NCI-H2107 treated with DMSO at 0.1 percent for 48 hours (cell line): ENCODE measurements at regions not wholly inside any gene's neighbourhood (a gene's known extent, or its start where the extent isn't known, plus 50 kb on each side); places are given as distances from the start of the nearest gene placed in this dataset.
"Not testable (repeated sequence)": the region's sequence is repeated elsewhere in the genome, so short reads cannot be mapped to it uniquely, and the experiment has no call there.

Experiments
- DNase-seq: peaks from one replicate; lab custom pipeline; 2025; ENCODE audit not compliant: unreplicated experiment; lab: John Stamatoyannopoulos, UW

DNA sequence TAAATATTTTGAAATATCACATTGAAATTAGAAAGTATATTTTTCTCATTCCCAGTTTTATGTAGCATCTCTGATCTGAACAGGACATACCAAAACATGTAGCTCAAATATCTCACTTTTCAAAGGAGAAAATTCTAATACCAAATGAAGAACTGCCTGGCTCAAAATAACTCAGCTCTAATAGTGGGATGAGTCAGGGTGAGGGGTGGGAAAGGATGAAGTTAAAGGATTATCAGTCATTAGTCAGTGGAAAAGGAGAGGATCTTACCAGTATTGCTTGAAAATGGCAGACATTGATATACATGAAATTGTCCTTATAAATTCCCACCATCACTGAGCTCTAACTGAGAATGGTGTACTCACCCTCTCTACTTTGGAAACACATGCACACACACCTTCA, 803.2 kb downstream of the RAPGEF2 start:
- DNase-seq = no peak

DNA sequence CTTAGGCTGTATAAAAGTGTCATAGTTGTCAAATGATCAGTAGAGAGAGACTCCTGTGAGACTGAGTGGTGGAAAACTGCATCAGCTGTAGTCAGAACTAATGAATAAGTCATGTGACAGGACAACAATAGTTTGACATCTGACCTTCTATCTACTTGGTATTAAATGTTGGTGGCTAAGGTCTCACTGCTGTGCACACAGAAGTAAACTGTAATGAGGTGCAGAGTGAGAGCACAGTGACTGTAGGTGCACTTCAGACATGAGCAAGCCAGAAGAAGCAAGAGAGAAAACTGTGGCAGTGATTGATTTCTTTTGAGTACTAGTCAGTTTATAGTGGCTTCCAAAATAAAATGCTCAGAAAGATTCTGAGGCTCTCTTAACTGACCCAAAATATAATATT, 803.6 kb downstream of the RAPGEF2 start:
- no peak for DNase-seq

- DNase-seq = no peak
These were observed 807.8 kb downstream of the RAPGEF2 start for GRCh38 chr4:159910721-159911120.

- no peak for DNase-seq
These were observed 819.2 kb downstream of the RAPGEF2 start for GRCh38 chr4:159922119-159922518.

DNA sequence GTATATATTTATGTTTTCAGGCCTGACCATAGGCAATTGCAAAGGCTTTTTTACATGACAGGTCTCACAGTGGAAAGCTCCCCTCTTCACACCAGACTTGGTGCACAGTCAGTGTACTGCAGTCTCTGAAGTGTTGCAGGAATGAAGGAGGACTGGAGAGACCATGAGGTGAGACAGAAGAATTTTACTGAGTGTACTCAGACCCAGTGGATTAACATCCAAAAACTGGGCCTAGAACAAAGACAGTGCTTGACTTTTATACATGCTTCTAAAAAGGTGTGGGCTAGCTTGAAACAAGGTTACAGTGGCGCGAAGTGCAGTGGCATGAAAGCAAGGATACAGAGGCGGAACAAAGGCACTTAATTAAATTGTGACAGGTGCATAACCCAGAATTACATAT, 822.9 kb downstream of the RAPGEF2 start:
- no peak for DNase-seq

DNA sequence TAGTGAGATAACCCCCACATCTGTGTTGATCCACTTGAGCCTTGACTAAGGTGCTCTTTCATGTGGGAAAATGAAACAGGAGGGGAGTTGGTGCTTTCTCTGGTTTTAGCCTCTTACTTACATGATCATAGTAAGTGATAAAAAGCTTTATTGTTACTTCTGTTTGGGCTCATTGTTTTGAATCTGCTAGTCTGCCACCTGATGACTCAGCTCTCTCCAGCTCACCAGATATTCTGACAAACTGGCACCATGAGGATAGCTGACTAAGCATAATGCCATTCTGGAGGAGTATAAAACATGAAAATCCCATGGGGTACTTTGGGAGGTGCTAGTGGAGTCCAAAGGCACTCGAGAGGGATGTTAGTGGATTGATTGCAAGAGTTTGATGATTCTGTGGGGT, 824.0 kb downstream of the RAPGEF2 start:
- DNase-seq = no peak

GRCh38 chr4:159927781-159928180, 824.9 kb downstream of the RAPGEF2 start:
- no peak for DNase-seq

- not testable (repeated sequence) for DNase-seq
These were observed 831.7 kb downstream of the RAPGEF2 start for GRCh38 chr4:159934602-159935001.

- no peak for DNase-seq
These were observed 834.7 kb downstream of the RAPGEF2 start for GRCh38 chr4:159937595-159937994.

- DNase-seq = not testable (repeated sequence)
These were observed 836.8 kb downstream of the RAPGEF2 start for GRCh38 chr4:159939681-159940080.

DNA sequence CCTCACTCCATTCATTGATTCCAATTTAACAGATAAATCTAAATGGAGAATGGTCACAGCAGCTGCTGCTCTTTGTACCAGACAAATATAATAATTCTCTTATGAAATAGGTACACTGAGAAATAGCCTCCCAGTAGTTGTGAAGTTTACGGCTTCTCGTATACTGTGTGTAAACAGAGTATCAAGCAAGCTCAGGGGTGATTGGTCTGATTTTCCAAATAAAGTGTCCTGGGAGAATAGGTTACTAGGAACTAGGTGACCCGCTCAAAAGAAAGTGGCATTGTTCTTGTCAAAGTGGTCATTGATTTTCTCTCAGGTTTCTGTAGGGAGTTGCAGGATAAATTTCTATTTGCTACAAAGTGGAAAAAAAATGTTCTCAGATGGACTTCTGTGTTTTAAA, 838.2 kb downstream of the RAPGEF2 start:
- DNase-seq = peak; percentile 0

- DNase-seq = no peak
These were observed 841.6 kb downstream of the RAPGEF2 start for GRCh38 chr4:159944477-159944876.

DNA sequence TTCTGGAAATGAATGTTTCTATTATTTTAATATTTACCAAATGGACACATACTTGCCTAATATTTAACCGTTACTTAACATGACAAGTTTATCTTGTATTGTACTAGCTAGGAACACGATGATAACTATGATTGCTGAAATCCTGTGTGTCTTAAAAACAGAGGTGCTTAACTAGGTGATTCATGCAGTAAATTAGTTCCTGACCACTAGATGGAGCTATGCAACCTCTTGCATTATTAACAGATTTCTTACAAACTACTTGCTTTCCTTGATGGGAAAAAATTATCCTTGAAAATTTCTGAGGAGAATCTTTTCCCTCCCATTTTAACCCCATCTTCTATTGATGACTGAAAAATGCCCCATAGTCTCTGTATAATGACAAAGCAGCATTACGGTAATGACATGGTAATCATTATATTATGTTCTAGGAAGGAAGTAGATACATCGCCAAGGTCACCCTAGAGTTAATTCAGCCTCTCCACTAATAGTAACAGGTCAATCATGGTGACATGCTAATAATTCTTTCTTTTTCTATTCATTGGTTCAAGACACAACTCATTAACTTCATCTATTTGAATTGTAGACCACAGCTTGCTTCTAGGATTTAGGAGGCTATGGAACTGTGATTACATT, 844.2 kb downstream of the RAPGEF2 start:
- peak; percentile 18 for DNase-seq

GRCh38 chr4:159950707-159951106, 847.8 kb downstream of the RAPGEF2 start:
- no peak for DNase-seq

GRCh38 chr4:159966746-159967145, 863.9 kb downstream of the RAPGEF2 start:
- DNase-seq = no peak

DNA sequence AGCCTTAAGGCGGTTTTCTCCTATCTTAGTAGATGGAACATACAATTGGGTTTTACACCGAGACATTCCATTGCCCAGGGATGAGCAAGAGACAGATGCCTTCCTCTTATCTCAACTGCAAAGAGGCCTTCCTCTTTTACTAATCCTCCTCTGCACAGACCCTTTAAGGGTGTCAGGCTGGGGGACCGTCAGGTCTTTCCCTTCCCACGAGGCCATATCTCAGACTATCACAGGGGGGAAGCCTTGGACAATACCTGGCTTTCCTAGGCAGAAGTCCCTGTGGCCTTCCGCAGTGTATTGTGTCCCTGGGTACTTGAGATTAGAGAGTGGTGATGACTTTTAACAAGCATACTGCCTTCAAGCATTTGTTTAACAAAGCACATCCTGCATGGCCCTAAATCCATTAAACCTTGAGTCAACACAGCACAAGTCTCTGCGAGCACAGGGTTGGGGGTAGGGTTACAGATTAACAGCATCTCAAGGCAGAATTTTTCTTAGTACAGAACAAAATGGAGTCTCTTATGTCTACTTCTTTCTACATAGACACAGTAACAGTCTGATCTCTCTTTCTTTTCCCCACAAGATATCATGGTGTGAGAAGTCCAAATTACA, 874.1 kb downstream of the RAPGEF2 start:
- DNase-seq = not testable (repeated sequence)

- DNase-seq = no peak
These were observed 875.2 kb downstream of the RAPGEF2 start for GRCh38 chr4:159977907-159978617.

- no peak for DNase-seq
These were observed 876.5 kb downstream of the RAPGEF2 start for GRCh38 chr4:159979351-159979750.

GRCh38 chr4:159979953-159980352, 877.1 kb downstream of the RAPGEF2 start:
- DNase-seq = no peak

- no peak for DNase-seq
These were observed 878.1 kb downstream of the RAPGEF2 start for GRCh38 chr4:159980826-159981468.

DNA sequence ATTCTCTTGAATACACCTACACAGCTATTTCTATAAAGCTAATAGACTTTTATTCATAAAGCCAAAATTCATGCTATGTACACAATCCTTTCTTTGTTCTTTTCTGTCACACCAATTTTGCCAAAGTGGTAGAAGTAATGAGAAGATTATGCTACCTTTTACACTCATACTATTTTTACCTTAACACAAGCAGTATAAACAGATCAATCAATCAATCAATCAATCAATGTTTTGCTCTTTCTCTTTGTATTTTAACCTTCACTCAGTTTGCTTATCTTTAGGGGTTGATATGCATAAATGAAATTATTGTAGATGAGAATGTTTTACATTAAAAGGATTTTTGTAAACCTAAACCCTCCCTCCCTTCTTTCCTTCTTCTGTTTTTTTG, 878.6 kb downstream of the RAPGEF2 start:
- DNase-seq = no peak

DNA sequence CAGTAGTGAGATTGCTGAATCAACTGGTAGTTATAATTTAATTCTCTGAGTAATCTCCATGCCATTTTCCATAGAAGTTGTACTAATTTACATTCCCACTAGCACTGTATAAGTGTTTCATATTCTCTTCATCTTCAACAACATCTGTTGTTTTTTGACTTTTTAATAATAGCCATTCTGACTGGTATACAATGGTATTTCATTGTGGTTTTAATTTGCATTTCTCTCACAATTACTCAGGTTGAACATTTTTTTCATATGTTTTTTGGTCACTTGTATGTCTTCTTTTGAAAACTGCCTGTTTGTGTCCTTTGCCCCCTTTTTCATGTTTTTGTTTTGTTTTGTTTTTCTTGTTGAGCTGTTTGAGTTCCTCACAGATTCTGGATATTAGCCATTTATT, 880.2 kb downstream of the RAPGEF2 start:
- no peak for DNase-seq
